RWPE1 (cell line): ENCODE measurements at regions not wholly inside any gene's neighbourhood (a gene's known extent, or its start where the extent isn't known, plus 50 kb on each side); places are given as distances from the start of the nearest gene placed in this dataset.
A peak's percentile ranks its signal among the peaks of the same experiment; 100 is the strongest.

Experiments
- CTCF ChIA-PET: fragments of 350-600 bp; sonication (Branson Sonifier 250); formaldehyde crosslinking; extraction: SDS; loops from one replicate; lab custom pipeline; 2021; lab: Yijun Ruan, JAX
- POLR2A ChIA-PET: fragments of 400-600 bp; formaldehyde crosslinking; extraction: SDS; loops from one replicate; lab custom pipeline; 2020; ENCODE audit warnings: antibody characterized with exemption; ENCODE audit not compliant: low non-redundant PET; lab: Yijun Ruan, JAX
- DNase-seq: peaks from one replicate; pipeline ENCODE4 v3.0.0; 2012; ENCODE audit warnings: low spot score
- H3K27ac ChIP-seq: fragments of 450-650 bp; 2 replicates; pipeline ENCODE4 v1.5.1; 2017
- TF ChIP-seq, protein P1 (sequence below): fragments of 450-650 bp; conservative IDR thresholded peaks from 2 replicates; pipeline ENCODE4 v1.5.1; 2017; ENCODE audit warnings: low read depth, mild to moderate bottlenecking

DNA sequence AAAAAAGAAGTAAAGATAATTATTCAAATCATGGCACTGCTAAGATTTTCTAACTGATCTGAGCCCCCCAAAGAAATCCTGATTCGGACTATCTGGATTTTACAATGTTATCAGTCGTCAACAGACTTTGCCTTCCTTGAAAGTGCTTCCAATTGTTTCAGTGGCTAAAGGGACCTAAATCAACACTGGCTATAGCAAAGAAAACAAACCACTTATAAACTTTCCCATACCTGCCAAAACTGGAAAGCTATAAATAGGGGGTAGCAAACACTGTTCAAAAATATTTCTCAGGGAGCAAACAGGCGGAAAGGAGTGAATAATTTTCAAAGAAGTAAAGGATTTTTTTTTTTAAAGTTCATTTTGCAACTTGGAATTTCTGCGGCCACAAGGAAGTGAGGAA, 105.6 kb upstream of the LIFR start:
- ChIA-PET CTCF (interaction anchor here (0.6 to 0.7 kb wide), 2 partner anchors 15 to 136 kb away, joined by 3 read pairs; no protein-coding TSS in a partner anchor), POLR2A (no interaction called here)
- TF ChIP-seq, protein P1, sequence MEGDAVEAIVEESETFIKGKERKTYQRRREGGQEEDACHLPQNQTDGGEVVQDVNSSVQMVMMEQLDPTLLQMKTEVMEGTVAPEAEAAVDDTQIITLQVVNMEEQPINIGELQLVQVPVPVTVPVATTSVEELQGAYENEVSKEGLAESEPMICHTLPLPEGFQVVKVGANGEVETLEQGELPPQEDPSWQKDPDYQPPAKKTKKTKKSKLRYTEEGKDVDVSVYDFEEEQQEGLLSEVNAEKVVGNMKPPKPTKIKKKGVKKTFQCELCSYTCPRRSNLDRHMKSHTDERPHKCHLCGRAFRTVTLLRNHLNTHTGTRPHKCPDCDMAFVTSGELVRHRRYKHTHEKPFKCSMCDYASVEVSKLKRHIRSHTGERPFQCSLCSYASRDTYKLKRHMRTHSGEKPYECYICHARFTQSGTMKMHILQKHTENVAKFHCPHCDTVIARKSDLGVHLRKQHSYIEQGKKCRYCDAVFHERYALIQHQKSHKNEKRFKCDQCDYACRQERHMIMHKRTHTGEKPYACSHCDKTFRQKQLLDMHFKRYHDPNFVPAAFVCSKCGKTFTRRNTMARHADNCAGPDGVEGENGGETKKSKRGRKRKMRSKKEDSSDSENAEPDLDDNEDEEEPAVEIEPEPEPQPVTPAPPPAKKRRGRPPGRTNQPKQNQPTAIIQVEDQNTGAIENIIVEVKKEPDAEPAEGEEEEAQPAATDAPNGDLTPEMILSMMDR = no peak
- no peak overlapping the region for H3K27ac ChIP-seq
- DNase-seq = no peak

DNA sequence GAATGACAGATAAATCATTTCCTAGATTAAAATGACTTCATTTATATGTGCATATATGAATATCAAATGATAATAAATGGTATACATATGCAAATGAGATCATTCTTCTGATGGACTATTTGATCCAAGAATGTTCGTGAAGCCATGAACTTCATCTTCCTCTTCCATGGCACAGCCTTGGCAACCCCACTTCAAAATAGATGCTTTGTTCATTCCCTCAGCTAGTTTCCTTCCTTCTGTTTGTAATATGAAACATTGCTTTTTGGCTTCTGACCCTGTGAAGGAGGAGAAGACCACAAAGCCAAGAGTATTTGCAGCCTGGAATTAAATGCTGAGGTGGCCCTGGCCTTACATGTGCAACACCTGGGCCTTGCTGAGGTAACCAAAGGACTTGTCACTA, 106.8 kb upstream of the LIFR start:
- CTCF ChIA-PET = interaction anchor here (0.7 kb wide), 1 partner anchor 146 kb away, joined by 3 read pairs; no protein-coding TSS in a partner anchor
- POLR2A ChIA-PET = no interaction called here
- DNase-seq = no peak
- no peak overlapping the region for H3K27ac ChIP-seq
- TF ChIP-seq, protein P1 = no peak

DNA sequence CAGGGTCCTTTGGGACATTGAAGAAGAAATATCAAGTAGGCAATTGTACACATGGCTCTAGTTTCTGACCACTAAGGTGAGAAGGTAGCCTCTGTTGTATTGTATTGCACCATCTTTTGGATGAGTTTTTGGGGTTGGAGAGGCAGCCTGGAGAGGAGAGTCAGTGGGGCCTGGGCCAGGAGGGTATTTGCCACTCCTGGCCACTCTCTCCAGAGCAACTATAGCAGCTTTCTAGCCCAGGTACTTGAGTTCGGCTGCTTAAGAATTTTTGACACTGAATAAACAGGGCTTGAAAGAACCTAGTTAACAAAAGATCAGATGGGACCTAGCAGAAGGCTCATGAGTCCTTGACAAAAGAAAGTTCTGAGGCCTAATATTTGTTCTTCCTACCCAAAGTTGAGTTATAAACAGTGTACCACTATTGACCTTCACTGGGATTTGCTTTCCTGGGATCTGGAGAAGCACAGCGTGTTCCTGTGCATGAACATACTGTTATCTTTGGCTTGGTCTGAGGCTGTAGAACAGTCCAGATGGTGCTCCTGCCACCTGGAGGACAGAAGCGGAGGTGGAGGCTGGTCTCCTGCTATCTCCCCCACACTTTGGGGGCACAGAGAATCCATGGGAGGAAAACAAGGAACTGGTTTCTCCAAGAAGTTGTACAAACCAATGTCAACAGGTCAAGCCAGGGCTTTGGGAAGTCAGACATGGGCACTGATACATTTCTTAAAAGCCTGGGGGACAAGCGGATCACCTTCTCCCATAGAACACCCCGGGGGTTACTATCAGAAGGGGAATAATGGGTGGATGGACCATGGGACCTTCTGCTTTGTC, 110.4 kb upstream of the LIFR start:
- no peak overlapping the region for H3K27ac ChIP-seq
- CTCF ChIA-PET = interaction anchor here (0.7 kb wide), 1 partner anchor 11 kb away, joined by 3 read pairs; no protein-coding TSS in a partner anchor
- peak; percentile 39 for DNase-seq
- POLR2A ChIA-PET = no interaction called here
- TF ChIP-seq, protein P1 = no peak; the same call in 1 of the 2 replicates

DNA sequence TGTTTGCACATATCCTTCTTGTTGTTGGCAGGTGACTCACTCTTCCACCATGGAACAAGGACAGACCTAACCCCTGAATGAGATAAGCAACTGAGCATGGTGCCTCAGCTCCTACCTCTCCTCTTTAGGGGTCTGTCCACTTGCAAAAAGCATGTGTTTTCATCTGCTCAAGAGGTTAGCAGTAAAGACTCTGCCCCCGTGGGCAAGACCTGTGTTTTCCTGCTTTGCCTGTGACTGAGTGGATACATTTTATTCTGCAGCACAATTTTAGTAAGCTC, 111.0 kb upstream of the LIFR start:
- TF ChIP-seq, protein P1 = no peak
- ChIA-PET CTCF (interaction anchor here (0.7 to 0.8 kb wide), 2 partner anchors 10 to 226 kb away, joined by 3 to 4 read pairs; no protein-coding TSS in a partner anchor), POLR2A (no interaction called here)
- DNase-seq = no peak
- H3K27ac ChIP-seq = no peak overlapping the region

- POLR2A ChIA-PET = no interaction called here
- DNase-seq = no peak
- TF ChIP-seq, protein P1 = no peak
- H3K27ac ChIP-seq = no peak overlapping the region
- CTCF ChIA-PET = interaction anchor here (0.7 kb wide), 1 partner anchor 29 kb away, joined by 3 read pairs; no protein-coding TSS in a partner anchor
These were observed 113.0 kb upstream of the LIFR start for GRCh38 chr5:38669361-38669880.

GRCh38 chr5:38670066-38670465, 113.6 kb upstream of the LIFR start:
- H3K27ac ChIP-seq = no peak overlapping the region
- ChIA-PET POLR2A (no interaction called here), CTCF (no interaction called here)
- TF ChIP-seq, protein P1 = no peak
- no peak for DNase-seq
